ENCODE measurements at regions not wholly inside any gene's neighbourhood (a gene's known extent, or its start where the extent isn't known, plus 50 kb on each side); places are given as distances from the start of the nearest gene placed in this dataset.

DNA sequence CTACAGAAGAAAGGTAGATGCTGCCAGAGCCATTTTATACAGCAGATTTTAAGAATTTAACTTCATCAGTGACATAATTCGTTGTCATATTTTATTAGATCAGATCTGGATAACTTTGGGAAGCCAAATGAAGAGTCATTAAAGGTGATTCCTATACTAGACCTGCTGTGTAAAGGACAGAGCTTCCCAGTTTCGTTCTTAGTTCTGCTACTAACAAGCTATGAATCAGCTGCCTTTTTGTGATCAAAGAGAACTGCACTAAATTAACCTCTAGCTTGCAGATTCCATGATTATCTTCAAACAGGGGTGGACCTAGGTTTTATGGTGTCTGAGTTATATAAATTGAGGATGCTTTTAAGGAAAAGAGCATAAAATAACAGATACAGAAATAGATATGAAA lies 926.5 kb upstream of the ACVR2A start:
- DNase-seq (ENCODE audit: low read depth in 2 of 2): no peak
- no peak overlapping the region for H3K4me3 ChIP-seq (replicated peaks in 1 of 4; ENCODE audit: control extremely low read depth in 1 of 4, insufficient read depth in 1 of 4, low read depth in 3 of 4, low read length in 4 of 4)
- no peaks in the 10 kb centered on the region for H3K4me1 ChIP-seq (ENCODE audit: control insufficient read depth, extremely low read depth, insufficient read depth, low read length)
- no peaks in the 10 kb centered on the region for H3K27me3 ChIP-seq (ENCODE audit: control insufficient read depth, insufficient read depth, low read length)
- H4K20me1 ChIP-seq (ENCODE audit: control insufficient read depth, extremely low read depth, insufficient read depth, low read length): no peaks in the 10 kb centered on the region
- H3K4me2 ChIP-seq (ENCODE audit: extremely low read depth, insufficient read depth, low read length): no peak overlapping the region
- no peaks in the 10 kb centered on the region for H3K9me3 ChIP-seq (ENCODE audit: control insufficient read depth, insufficient read depth, low read depth, low read length)
- H2AFZ ChIP-seq (ENCODE audit: low read length): no peak overlapping the region
- TF ChIP-seq CTCF (conservative IDR thresholded peaks at IDR 0.05 in 1 of 2, IDR thresholded peaks at IDR 0.05 in 1 of 2; ENCODE audit: low read depth in 1 of 2, low read length in 2 of 2): no peak
- TF ChIP-seq EZH2 (IDR thresholded peaks at IDR 0.05; ENCODE audit: low read length, missing control alignments): no peak
- H3K36me3 ChIP-seq (ENCODE audit: control insufficient read depth, insufficient read depth, low read length): no peaks in the 10 kb centered on the region
- H3K9ac ChIP-seq (ENCODE audit: insufficient read depth, low read length): no peak overlapping the region
- H3K27ac ChIP-seq (ENCODE audit: insufficient read depth, low read length): no peak overlapping the region
- no peaks in the 10 kb centered on the region for H3K79me2 ChIP-seq (ENCODE audit: control insufficient read depth, insufficient read depth, low read length)

DNA sequence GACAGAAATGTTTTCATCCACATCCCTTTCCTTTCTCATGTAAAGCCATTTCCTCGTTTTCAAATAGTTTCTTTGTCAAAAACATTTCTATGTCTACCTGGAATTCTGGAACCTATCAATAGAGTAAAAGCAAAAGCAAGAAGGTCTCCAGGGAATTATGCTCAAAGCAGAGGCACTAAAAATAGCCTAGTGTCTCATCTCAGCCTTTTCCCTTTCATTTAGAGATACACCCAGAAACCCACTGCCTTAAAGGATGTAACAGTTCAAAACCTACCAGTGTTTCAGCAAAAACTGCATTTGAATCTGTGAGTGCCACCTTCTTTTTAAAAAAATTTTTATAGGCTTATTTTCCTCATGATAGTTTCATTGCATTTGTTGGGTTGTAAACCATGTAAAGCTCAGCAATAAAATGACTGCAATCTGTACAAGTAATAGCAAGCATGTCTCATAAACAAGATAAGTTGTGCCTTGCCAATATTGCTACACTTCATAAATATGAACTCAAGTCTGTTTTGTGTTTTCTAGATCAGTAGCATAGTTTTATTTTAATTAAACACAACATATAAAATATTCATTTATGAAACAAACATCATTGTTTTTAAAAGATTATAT lies 927.3 kb upstream of the ACVR2A start:
- Histone ChIP-seq H3K27me3 (ENCODE audit: control insufficient read depth, insufficient read depth, low read length) (no peaks in the 10 kb centered on the region), H3K79me2 (ENCODE audit: control insufficient read depth, insufficient read depth, low read length) (no peaks in the 10 kb centered on the region), H3K9ac (ENCODE audit: insufficient read depth, low read length) (no peak overlapping the region), H2AFZ (ENCODE audit: low read length) (no peak overlapping the region), H4K20me1 (ENCODE audit: control insufficient read depth, extremely low read depth, insufficient read depth, low read length) (no peaks in the 10 kb centered on the region), H3K4me1 (ENCODE audit: control insufficient read depth, extremely low read depth, insufficient read depth, low read length) (no peaks in the 10 kb centered on the region), H3K4me3 (replicated peaks in 1 of 4; ENCODE audit: control extremely low read depth in 1 of 4, insufficient read depth in 1 of 4, low read depth in 3 of 4, low read length in 4 of 4) (no peak overlapping the region), H3K4me2 (ENCODE audit: extremely low read depth, insufficient read depth, low read length) (no peak overlapping the region), H3K36me3 (ENCODE audit: control insufficient read depth, insufficient read depth, low read length) (no peaks in the 10 kb centered on the region), H3K9me3 (ENCODE audit: control insufficient read depth, insufficient read depth, low read depth, low read length) (no peaks in the 10 kb centered on the region), H3K27ac (ENCODE audit: insufficient read depth, low read length) (no peak overlapping the region)
- TF ChIP-seq EZH2 (IDR thresholded peaks at IDR 0.05; ENCODE audit: low read length, missing control alignments) (no peak), CTCF (conservative IDR thresholded peaks at IDR 0.05 in 1 of 2, IDR thresholded peaks at IDR 0.05 in 1 of 2; ENCODE audit: low read depth in 1 of 2, low read length in 2 of 2) (no peak)
- DNase-seq (ENCODE audit: low read depth in 2 of 2): no peak

- Histone ChIP-seq H3K4me3 (replicated peaks in 1 of 4; ENCODE audit: control extremely low read depth in 1 of 4, insufficient read depth in 1 of 4, low read depth in 3 of 4, low read length in 4 of 4) (no peak overlapping the region), H3K4me2 (ENCODE audit: extremely low read depth, insufficient read depth, low read length) (no peak overlapping the region), H4K20me1 (ENCODE audit: control insufficient read depth, extremely low read depth, insufficient read depth, low read length) (no peaks in the 10 kb centered on the region), H3K27ac (ENCODE audit: insufficient read depth, low read length) (no peak overlapping the region), H3K9ac (ENCODE audit: insufficient read depth, low read length) (no peak overlapping the region), H3K27me3 (ENCODE audit: control insufficient read depth, insufficient read depth, low read length) (no peaks in the 10 kb centered on the region), H3K9me3 (ENCODE audit: control insufficient read depth, insufficient read depth, low read depth, low read length) (no peaks in the 10 kb centered on the region), H3K79me2 (ENCODE audit: control insufficient read depth, insufficient read depth, low read length) (no peaks in the 10 kb centered on the region), H3K4me1 (ENCODE audit: control insufficient read depth, extremely low read depth, insufficient read depth, low read length) (no peaks in the 10 kb centered on the region), H2AFZ (ENCODE audit: low read length) (no peak overlapping the region), H3K36me3 (ENCODE audit: control insufficient read depth, insufficient read depth, low read length) (no peaks in the 10 kb centered on the region)
- no peak for DNase-seq (ENCODE audit: low read depth in 2 of 2)
- TF ChIP-seq EZH2 (IDR thresholded peaks at IDR 0.05; ENCODE audit: low read length, missing control alignments) (no peak), CTCF (conservative IDR thresholded peaks at IDR 0.05 in 1 of 2, IDR thresholded peaks at IDR 0.05 in 1 of 2; ENCODE audit: low read depth in 1 of 2, low read length in 2 of 2) (no peak)
Measured at GRCh38 chr2:146916914-146917313, 927.9 kb upstream of the ACVR2A start.

All from fibroblast of lung (primary cell).